K562 (cell line): ENCODE measurements at regions not wholly inside any gene's neighbourhood (a gene's known extent, or its start where the extent isn't known, plus 50 kb on each side); places are given as distances from the start of the nearest gene placed in this dataset.

Source experiments
- CREM ChIP-seq: IDR thresholded peaks from 2 replicates; pipeline ENCODE4 v1.6.1; 2014; ENCODE audit warnings: antibody characterized with exemption, low read depth
- ESRRA ChIP-seq: fragments of 450-650 bp; IDR thresholded peaks from 2 replicates; pipeline ENCODE4 v1.6.1; 2014; ENCODE audit warnings: low read depth, mild to moderate bottlenecking, moderate library complexity, borderline replicate concordance
- JUNB ChIP-seq: fragments of 450-650 bp; formaldehyde crosslinking; conservative IDR thresholded peaks from 2 replicates; pipeline ENCODE4 v1.4.0; 2020; ENCODE audit warnings: mild to moderate bottlenecking
- POLR2AphosphoS5 ChIP-seq: IDR thresholded peaks from 2 replicates; pipeline ENCODE4 v1.6.1; 2011; ENCODE audit warnings: mild to moderate bottlenecking, low read depth, low read length, moderate library complexity; ENCODE audit not compliant: control insufficient read depth, insufficient read depth
- RBM34 ChIP-seq: fragments of 200-400 bp; formaldehyde crosslinking; IDR thresholded peaks from 2 replicates; pipeline ENCODE4 v1.6.1; 2018; ENCODE audit warnings: low read length, borderline replicate concordance; ENCODE audit not compliant: insufficient read depth
- SPI1 ChIP-seq: IDR thresholded peaks from 2 replicates; pipeline ENCODE4 v1.6.1; 2011; ENCODE audit warnings: low read depth, low read length, control low read depth, borderline replicate concordance
- ZNF444 ChIP-seq: fragments of 250-450 bp; sonication (Bioruptor Pico); IDR thresholded peaks from 2 replicates; pipeline ENCODE4 v1.4.0; 2020; ENCODE audit warnings: mild to moderate bottlenecking, moderate library complexity
- TF ChIP-seq, protein P1 (sequence below): fragments of 250-450 bp; sonication (Bioruptor Pico); IDR thresholded peaks from 2 replicates; pipeline ENCODE4 v1.5.0; 2022; ENCODE audit warnings: mild to moderate bottlenecking
- TF ChIP-seq, protein P2 (sequence below), 3 experiments: IDR thresholded peaks in 2 of 3; conservative IDR thresholded peaks in 1 of 3; 2 replicates each; pipeline ENCODE4 v1.5.1; 2011 to 2012; ENCODE audit warnings: low read length in 3 of 3, mild to moderate bottlenecking in 3 of 3, control low read depth in 2 of 3, improper control_type of control experiment in 1 of 3, inconsistent platforms in 1 of 3, low read depth in 1 of 3, mixed read lengths in 1 of 3, moderate library complexity in 1 of 3; ENCODE audit not compliant: insufficient read depth in 2 of 3
- TF ChIP-seq, protein P3 (sequence below): fragments of 450-650 bp; IDR thresholded peaks from 2 replicates; pipeline ENCODE4 v1.6.1; 2016
- TF ChIP-seq, protein P4 (sequence below): sonication (generic); formaldehyde crosslinking; IDR thresholded peaks from 2 replicates; pipeline ENCODE4 v1.8.1; 2023; ENCODE audit warnings: mild to moderate bottlenecking, missing genetic modification reagents

DNA sequence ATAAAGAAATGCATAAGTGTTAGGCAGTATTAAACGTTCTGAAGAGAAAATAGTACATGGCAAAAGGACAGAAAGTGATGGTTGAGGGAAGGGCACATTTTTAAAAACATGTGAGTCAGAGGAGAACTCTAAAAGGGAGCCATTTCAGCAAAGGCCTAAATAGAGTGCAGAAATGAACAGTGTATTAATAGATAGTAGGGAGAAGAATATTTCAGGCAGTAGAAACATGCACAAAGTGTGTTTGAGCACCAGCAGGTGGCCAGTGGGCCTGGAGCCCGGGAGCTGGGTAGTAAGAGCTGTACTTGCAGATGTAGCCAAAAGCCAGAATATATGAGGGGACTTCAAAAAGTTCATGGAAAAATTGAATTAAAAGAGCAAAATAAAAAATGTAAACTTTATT, 288.1 kb upstream of the FIGN start:
- TF ChIP-seq, protein P1, sequence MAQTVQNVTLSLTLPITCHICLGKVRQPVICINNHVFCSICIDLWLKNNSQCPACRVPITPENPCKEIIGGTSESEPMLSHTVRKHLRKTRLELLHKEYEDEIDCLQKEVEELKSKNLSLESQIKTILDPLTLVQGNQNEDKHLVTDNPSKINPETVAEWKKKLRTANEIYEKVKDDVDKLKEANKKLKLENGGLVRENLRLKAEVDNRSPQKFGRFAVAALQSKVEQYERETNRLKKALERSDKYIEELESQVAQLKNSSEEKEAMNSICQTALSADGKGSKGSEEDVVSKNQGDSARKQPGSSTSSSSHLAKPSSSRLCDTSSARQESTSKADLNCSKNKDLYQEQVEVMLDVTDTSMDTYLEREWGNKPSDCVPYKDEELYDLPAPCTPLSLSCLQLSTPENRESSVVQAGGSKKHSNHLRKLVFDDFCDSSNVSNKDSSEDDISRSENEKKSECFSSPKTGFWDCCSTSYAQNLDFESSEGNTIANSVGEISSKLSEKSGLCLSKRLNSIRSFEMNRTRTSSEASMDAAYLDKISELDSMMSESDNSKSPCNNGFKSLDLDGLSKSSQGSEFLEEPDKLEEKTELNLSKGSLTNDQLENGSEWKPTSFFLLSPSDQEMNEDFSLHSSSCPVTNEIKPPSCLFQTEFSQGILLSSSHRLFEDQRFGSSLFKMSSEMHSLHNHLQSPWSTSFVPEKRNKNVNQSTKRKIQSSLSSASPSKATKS (CRISPR knock-in tag) = no peak
- no peak for TF ChIP-seq JUNB (CRISPR knock-in tag)
- TF ChIP-seq, protein P2, sequence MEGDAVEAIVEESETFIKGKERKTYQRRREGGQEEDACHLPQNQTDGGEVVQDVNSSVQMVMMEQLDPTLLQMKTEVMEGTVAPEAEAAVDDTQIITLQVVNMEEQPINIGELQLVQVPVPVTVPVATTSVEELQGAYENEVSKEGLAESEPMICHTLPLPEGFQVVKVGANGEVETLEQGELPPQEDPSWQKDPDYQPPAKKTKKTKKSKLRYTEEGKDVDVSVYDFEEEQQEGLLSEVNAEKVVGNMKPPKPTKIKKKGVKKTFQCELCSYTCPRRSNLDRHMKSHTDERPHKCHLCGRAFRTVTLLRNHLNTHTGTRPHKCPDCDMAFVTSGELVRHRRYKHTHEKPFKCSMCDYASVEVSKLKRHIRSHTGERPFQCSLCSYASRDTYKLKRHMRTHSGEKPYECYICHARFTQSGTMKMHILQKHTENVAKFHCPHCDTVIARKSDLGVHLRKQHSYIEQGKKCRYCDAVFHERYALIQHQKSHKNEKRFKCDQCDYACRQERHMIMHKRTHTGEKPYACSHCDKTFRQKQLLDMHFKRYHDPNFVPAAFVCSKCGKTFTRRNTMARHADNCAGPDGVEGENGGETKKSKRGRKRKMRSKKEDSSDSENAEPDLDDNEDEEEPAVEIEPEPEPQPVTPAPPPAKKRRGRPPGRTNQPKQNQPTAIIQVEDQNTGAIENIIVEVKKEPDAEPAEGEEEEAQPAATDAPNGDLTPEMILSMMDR (IDR thresholded peaks at IDR 0.05 in 2 of 3, conservative IDR thresholded peaks at IDR 0.05 in 1 of 3; ENCODE audit: insufficient read depth in 2 of 3, low read depth in 1 of 3, low read length in 3 of 3) = no peak
- TF ChIP-seq RBM34 = no peak
- no peak for TF ChIP-seq POLR2AphosphoS5
- TF ChIP-seq, protein P3, sequence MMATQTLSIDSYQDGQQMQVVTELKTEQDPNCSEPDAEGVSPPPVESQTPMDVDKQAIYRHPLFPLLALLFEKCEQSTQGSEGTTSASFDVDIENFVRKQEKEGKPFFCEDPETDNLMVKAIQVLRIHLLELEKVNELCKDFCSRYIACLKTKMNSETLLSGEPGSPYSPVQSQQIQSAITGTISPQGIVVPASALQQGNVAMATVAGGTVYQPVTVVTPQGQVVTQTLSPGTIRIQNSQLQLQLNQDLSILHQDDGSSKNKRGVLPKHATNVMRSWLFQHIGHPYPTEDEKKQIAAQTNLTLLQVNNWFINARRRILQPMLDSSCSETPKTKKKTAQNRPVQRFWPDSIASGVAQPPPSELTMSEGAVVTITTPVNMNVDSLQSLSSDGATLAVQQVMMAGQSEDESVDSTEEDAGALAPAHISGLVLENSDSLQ = no peak
- no peak for TF ChIP-seq SPI1
- TF ChIP-seq, protein P4, sequence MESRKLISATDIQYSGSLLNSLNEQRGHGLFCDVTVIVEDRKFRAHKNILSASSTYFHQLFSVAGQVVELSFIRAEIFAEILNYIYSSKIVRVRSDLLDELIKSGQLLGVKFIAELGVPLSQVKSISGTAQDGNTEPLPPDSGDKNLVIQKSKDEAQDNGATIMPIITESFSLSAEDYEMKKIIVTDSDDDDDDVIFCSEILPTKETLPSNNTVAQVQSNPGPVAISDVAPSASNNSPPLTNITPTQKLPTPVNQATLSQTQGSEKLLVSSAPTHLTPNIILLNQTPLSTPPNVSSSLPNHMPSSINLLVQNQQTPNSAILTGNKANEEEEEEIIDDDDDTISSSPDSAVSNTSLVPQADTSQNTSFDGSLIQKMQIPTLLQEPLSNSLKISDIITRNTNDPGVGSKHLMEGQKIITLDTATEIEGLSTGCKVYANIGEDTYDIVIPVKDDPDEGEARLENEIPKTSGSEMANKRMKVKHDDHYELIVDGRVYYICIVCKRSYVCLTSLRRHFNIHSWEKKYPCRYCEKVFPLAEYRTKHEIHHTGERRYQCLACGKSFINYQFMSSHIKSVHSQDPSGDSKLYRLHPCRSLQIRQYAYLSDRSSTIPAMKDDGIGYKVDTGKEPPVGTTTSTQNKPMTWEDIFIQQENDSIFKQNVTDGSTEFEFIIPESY (CRISPR knock-in tag) = no peak
- TF ChIP-seq CREM = no peak
- no peak for TF ChIP-seq ZNF444 (CRISPR knock-in tag)
- no peak for TF ChIP-seq ESRRA
